ENCODE measurements at regions not wholly inside any gene's neighbourhood (a gene's known extent, or its start where the extent isn't known, plus 50 kb on each side); places are given as distances from the start of the nearest gene placed in this dataset.
"Not testable (repeated sequence)": the region's sequence is repeated elsewhere in the genome, so short reads cannot be mapped to it uniquely, and the experiment has no call there.

GRCh38 chr14:71749613-71750238, 182.5 kb upstream of the RGS6 start:
- DNase-seq (ENCODE audit: low read depth) = no peak

GRCh38 chr14:71751264-71751663, 181.0 kb upstream of the RGS6 start:
- no peak for DNase-seq (ENCODE audit: low read depth)

GRCh38 chr14:71752111-71752738, 180.0 kb upstream of the RGS6 start:
- DNase-seq (ENCODE audit: low read depth) = no peak

GRCh38 chr14:71753126-71753830, 179.0 kb upstream of the RGS6 start:
- DNase-seq (ENCODE audit: low read depth) = peak; percentile 65

GRCh38 chr14:71753976-71754375, 178.3 kb upstream of the RGS6 start:
- no peak for DNase-seq (ENCODE audit: low read depth)

- DNase-seq (ENCODE audit: low read depth) = no peak
Measured at GRCh38 chr14:71754422-71755095, 177.7 kb upstream of the RGS6 start.

- no peak for DNase-seq (ENCODE audit: low read depth)
Measured at GRCh38 chr14:71758229-71758951, 173.8 kb upstream of the RGS6 start.

- DNase-seq (ENCODE audit: low read depth) = no peak
Measured at GRCh38 chr14:71762575-71762974, 169.7 kb upstream of the RGS6 start.

- no peak for DNase-seq (ENCODE audit: low read depth)
Measured at GRCh38 chr14:71764701-71765382, 167.4 kb upstream of the RGS6 start.

GRCh38 chr14:71765505-71765904, 166.7 kb upstream of the RGS6 start:
- DNase-seq (ENCODE audit: low read depth) = no peak

GRCh38 chr14:71770431-71770830, 161.8 kb upstream of the RGS6 start:
- no peak for DNase-seq (ENCODE audit: low read depth)

GRCh38 chr14:71771421-71771820, 160.8 kb upstream of the RGS6 start:
- not testable (repeated sequence) for DNase-seq (ENCODE audit: low read depth)

- not testable (repeated sequence) for DNase-seq (ENCODE audit: low read depth)
Measured at GRCh38 chr14:71771996-71772395, 160.2 kb upstream of the RGS6 start.

GRCh38 chr14:71773898-71774481, 158.2 kb upstream of the RGS6 start:
- no peak for DNase-seq (ENCODE audit: low read depth)

- DNase-seq (ENCODE audit: low read depth) = no peak
Measured at GRCh38 chr14:71776471-71777360, 155.5 kb upstream of the RGS6 start.

GRCh38 chr14:71780075-71780474, 152.2 kb upstream of the RGS6 start:
- no peak for DNase-seq (ENCODE audit: low read depth)

- DNase-seq (ENCODE audit: low read depth) = no peak
Measured at GRCh38 chr14:71780822-71781221, 151.4 kb upstream of the RGS6 start.

- no peak for DNase-seq (ENCODE audit: low read depth)
Measured at GRCh38 chr14:71783088-71783487, 149.1 kb upstream of the RGS6 start.

GRCh38 chr14:71783786-71784185, 148.4 kb upstream of the RGS6 start:
- DNase-seq (ENCODE audit: low read depth) = no peak

- no peak for DNase-seq (ENCODE audit: low read depth)
Measured at GRCh38 chr14:71789005-71789404, 143.2 kb upstream of the RGS6 start.

Measured in activated T-cell treated with anti-CD3 and anti-CD28 coated beads for 48 hours (primary cell).